Activated naive CD8-positive, alpha-beta T cell treated with anti-CD3 and anti-CD28 coated beads for 36 hours (primary cell): ENCODE measurements at regions not wholly inside any gene's neighbourhood (a gene's known extent, or its start where the extent isn't known, plus 50 kb on each side); places are given as distances from the start of the nearest gene placed in this dataset.

Source experiments
- DNase-seq: peaks from one replicate; pipeline ENCODE4 v3.0.0; 2021
- H3K27ac Mint-ChIP-seq: one replicate; pipeline ENCODE4 v1.8.0; 2022; ENCODE audit warnings: mild to moderate bottlenecking, moderate library complexity, mixed read lengths
- H3K27me3 Mint-ChIP-seq: one replicate; pipeline ENCODE4 v1.8.0; 2022; ENCODE audit warnings: mild to moderate bottlenecking, mixed read lengths
- H3K36me3 Mint-ChIP-seq: one replicate; pipeline ENCODE4 v1.8.0; 2021; ENCODE audit warnings: mild to moderate bottlenecking, mixed read lengths
- H3K4me1 Mint-ChIP-seq: one replicate; pipeline ENCODE4 v1.8.0; 2021; ENCODE audit warnings: mixed read lengths
- H3K4me3 Mint-ChIP-seq: one replicate; pipeline ENCODE4 v1.8.0; 2022; ENCODE audit warnings: mild to moderate bottlenecking, moderate library complexity, mixed read lengths
- H3K9me3 Mint-ChIP-seq: one replicate; pipeline ENCODE4 v1.8.0; 2022; ENCODE audit warnings: mixed read lengths

DNA sequence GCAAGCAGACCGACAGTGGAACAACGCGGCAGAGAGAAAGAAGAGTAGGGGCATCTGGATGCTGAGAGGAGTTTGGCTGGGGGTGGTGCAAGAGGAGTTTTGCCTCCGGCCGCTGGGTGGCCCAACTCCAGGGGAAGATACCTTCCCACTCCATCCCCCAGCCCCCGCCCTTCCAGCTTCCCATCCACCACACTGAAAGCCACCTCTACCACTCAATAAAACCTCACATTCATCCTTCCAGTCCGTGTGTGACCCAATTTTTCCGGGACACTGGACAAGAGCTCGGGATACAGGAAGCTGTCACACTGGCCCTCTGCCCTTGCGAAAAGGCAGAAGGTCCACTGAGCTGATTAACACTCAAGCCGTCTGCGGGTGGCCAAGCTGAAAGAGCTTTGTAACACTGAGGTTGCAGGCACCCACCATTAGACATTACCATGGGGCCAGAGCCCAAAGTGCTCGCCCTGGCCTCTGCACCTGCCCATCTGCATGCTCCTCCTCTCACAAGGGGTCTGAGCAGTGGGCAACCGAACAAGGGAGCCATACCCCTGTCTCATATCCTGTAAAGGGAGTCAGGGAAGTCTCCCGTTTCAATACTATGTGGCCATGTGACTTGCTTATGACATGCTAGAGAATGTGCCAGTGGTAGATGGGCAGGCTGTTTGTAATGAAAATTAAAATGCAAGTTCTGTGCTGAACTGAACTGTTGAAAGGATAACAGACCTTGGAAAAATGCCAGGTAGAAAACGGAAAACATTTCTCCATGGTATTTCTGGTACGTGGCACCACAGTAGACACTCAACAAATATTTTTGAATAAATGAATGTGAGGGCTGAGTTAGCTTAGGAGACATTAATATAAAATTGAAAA lies 205.1 kb upstream of the STARD13 start:
- H3K4me3 Mint-ChIP-seq: no peak overlapping the region
- no peak for DNase-seq
- no peaks in the 10 kb centered on the region for H3K9me3 Mint-ChIP-seq
- H3K27ac Mint-ChIP-seq: no peak overlapping the region
- H3K4me1 Mint-ChIP-seq: peaks cover 4% of the 10 kb centered on the region
- H3K27me3 Mint-ChIP-seq: peaks cover 30% of the 10 kb centered on the region
- no peaks in the 10 kb centered on the region for H3K36me3 Mint-ChIP-seq

- no peak overlapping the region for H3K4me3 Mint-ChIP-seq
- no peak for DNase-seq
- peaks cover 4% of the 10 kb centered on the region for H3K4me1 Mint-ChIP-seq
- no peaks in the 10 kb centered on the region for H3K36me3 Mint-ChIP-seq
- H3K27me3 Mint-ChIP-seq: peaks cover 25% of the 10 kb centered on the region
- no peaks in the 10 kb centered on the region for H3K9me3 Mint-ChIP-seq
- no peak overlapping the region for H3K27ac Mint-ChIP-seq
Observed at GRCh38 chr13:33493672-33494365, 208.3 kb upstream of the STARD13 start.

DNA sequence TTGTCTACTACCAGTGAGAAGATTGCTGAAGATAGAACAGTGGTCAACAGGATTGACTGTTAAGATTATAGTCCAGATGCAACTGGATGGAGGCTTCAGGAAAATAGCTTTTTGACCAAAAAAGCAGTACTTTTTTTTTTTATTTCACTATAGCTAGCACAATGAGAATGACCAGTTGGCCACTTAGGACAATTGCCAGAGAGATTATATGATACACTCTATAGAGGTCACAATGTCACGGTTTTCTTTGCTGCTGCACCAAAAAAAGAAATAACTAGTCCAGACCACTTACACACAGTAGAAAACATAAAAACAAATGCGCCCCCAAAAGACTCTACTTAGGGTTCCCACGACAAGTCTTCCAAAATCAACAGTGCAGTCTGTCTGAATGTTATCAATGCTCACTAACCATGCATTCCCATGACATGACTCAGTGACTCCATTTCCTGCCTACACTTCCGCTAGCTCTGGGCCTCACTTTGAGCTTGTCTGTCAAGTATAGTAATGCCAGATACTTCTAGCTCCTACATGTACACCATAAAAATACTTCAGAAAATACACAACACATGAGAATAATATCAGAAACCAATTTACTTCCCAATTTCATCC lies 209.1 kb upstream of the STARD13 start:
- peaks cover 4% of the 10 kb centered on the region for H3K4me1 Mint-ChIP-seq
- H3K9me3 Mint-ChIP-seq: no peaks in the 10 kb centered on the region
- peaks cover 28% of the 10 kb centered on the region for H3K27me3 Mint-ChIP-seq
- no peak overlapping the region for H3K4me3 Mint-ChIP-seq
- H3K36me3 Mint-ChIP-seq: no peaks in the 10 kb centered on the region
- no peak overlapping the region for H3K27ac Mint-ChIP-seq
- DNase-seq: no peak

DNA sequence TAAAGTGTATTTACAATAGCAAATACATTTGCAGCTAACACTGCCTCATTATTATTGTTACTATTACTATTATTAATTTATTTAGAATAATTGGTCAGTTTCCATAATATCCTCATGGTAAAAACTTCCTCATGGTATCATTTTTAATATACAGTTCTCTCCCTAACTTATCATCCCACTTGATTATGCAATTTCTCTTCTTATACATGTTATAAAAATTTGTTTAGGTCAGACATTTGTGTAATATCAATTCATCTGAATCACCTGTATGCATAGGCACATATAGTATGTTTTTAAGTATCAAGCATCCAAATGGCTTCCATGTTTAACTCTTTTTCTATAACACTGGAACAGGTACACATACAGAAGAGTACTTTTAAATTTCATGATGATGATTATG lies 210.8 kb upstream of the STARD13 start:
- peaks cover 4% of the 10 kb centered on the region for H3K4me1 Mint-ChIP-seq
- peaks cover 28% of the 10 kb centered on the region for H3K27me3 Mint-ChIP-seq
- H3K4me3 Mint-ChIP-seq: no peak overlapping the region
- no peaks in the 10 kb centered on the region for H3K36me3 Mint-ChIP-seq
- H3K9me3 Mint-ChIP-seq: no peaks in the 10 kb centered on the region
- no peak overlapping the region for H3K27ac Mint-ChIP-seq
- DNase-seq: no peak

GRCh38 chr13:33497146-33497845 lies 211.7 kb upstream of the STARD13 start:
- H3K36me3 Mint-ChIP-seq: peaks cover 2% of the 10 kb centered on the region
- no peak overlapping the region for H3K4me3 Mint-ChIP-seq
- no peak for DNase-seq
- peaks cover 7% of the 10 kb centered on the region for H3K9me3 Mint-ChIP-seq
- H3K27ac Mint-ChIP-seq: no peak overlapping the region
- peaks cover 4% of the 10 kb centered on the region for H3K4me1 Mint-ChIP-seq
- H3K27me3 Mint-ChIP-seq: peaks cover 33% of the 10 kb centered on the region

DNA sequence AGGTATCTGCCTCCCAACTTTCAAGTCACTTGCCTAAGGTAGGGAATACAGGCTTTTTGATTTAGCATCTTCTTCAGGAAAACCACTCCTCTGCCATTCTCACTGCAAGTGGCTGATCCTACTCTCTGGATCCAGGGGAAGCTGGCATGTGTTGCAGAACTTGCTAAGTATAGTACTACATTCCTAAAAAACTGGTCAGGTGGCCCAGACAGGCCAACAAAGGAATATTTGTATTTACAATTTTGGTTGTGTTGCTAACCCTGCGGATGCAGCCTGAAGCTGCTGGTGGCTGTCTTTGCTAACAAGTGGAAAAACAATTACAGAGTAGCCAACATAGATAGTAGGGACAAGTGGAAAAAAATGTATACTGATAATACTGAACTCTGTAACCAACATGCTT lies 222.5 kb upstream of the STARD13 start:
- Mint-ChIP-seq H3K4me3 (no peak overlapping the region), H3K4me1 (no peaks in the 10 kb centered on the region), H3K27ac (no peak overlapping the region), H3K27me3 (peaks cover 11% of the 10 kb centered on the region), H3K36me3 (peaks cover 1% of the 10 kb centered on the region), H3K9me3 (no peaks in the 10 kb centered on the region)
- no peak for DNase-seq

GRCh38 chr13:33509642-33510229 lies 224.2 kb upstream of the STARD13 start:
- H3K4me3 Mint-ChIP-seq: no peak overlapping the region
- no peak for DNase-seq
- no peak overlapping the region for H3K27ac Mint-ChIP-seq
- peaks cover 4% of the 10 kb centered on the region for H3K27me3 Mint-ChIP-seq
- H3K36me3 Mint-ChIP-seq: no peaks in the 10 kb centered on the region
- H3K9me3 Mint-ChIP-seq: no peaks in the 10 kb centered on the region
- H3K4me1 Mint-ChIP-seq: no peaks in the 10 kb centered on the region

DNA sequence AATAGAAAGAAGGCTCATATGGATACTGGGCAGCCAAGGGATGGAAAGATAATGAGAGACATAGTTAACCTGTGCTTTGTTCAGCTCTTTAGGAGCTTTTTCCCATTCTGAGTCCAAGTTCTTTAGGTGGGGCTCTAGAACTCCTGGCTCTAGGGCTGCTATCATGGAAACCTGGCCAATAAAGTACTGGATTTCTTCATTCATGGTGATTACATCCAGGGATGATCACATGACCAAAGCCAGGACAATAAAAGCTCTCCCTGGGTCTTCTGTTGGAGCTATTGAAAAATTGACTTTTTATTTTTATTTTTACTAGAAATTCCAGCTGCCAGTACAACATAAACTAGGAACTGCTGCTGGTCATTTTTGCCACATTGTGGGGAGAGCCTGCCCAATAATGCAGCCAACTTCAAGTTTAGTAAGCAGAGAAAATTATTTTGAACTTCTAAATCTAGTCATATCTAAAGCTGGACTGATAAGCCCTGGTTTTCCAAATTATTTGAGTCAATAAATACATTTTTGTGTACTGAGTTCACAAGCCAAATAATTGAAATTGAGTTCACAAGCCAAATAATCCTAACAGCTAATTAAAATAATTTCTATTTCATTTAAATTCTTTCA lies 224.9 kb upstream of the STARD13 start:
- no peaks in the 10 kb centered on the region for H3K4me1 Mint-ChIP-seq
- H3K9me3 Mint-ChIP-seq: no peaks in the 10 kb centered on the region
- H3K4me3 Mint-ChIP-seq: no peak overlapping the region

GRCh38 chr13:33512880-33513554 lies 227.5 kb upstream of the STARD13 start:
- no peaks in the 10 kb centered on the region for H3K36me3 Mint-ChIP-seq
- H3K9me3 Mint-ChIP-seq: no peaks in the 10 kb centered on the region
- H3K27ac Mint-ChIP-seq: no peak overlapping the region
- no peak for DNase-seq
- no peaks in the 10 kb centered on the region for H3K4me1 Mint-ChIP-seq
- H3K4me3 Mint-ChIP-seq: no peak overlapping the region
- H3K27me3 Mint-ChIP-seq: peaks cover 7% of the 10 kb centered on the region

More for the DNA sequence above, 224.9 kb upstream of the STARD13 start:
- H3K27ac Mint-ChIP-seq: no peak overlapping the region
- no peaks in the 10 kb centered on the region for H3K36me3 Mint-ChIP-seq
- no peak for DNase-seq
- peaks cover 7% of the 10 kb centered on the region for H3K27me3 Mint-ChIP-seq

GRCh38 chr13:33514362-33514761 lies 228.8 kb upstream of the STARD13 start:
- no peak for DNase-seq
- H3K27ac Mint-ChIP-seq: no peak overlapping the region
- no peak overlapping the region for H3K4me3 Mint-ChIP-seq
- H3K4me1 Mint-ChIP-seq: no peaks in the 10 kb centered on the region
- H3K27me3 Mint-ChIP-seq: peaks cover 4% of the 10 kb centered on the region
- no peaks in the 10 kb centered on the region for H3K9me3 Mint-ChIP-seq
- no peaks in the 10 kb centered on the region for H3K36me3 Mint-ChIP-seq

DNA sequence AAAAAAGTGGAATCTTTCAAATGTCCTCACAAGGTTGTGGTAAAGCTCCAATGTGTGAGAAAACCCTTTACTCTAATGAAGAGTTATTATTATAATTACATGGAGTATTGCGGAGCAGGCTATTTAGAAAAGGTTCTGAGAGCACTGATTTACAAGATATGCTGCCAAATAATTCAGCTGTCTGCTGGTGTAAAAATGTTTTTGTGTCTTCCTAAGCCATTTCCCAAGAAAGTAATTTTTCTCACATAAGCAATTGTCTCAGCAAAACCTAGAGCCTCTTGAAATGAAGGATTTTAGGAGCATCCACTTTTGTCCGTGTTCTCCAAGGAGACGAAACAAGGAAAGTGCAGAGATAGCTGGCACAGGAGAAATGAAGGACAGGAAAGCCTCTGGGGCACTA lies 229.6 kb upstream of the STARD13 start:
- no peak overlapping the region for H3K27ac Mint-ChIP-seq
- H3K27me3 Mint-ChIP-seq: peaks cover 3% of the 10 kb centered on the region
- H3K9me3 Mint-ChIP-seq: no peaks in the 10 kb centered on the region
- no peaks in the 10 kb centered on the region for H3K4me1 Mint-ChIP-seq
- no peaks in the 10 kb centered on the region for H3K36me3 Mint-ChIP-seq
- H3K4me3 Mint-ChIP-seq: no peak overlapping the region
- no peak for DNase-seq

GRCh38 chr13:33518452-33518851 lies 232.9 kb upstream of the STARD13 start:
- H3K4me3 Mint-ChIP-seq: no peak overlapping the region
- H3K27me3 Mint-ChIP-seq: peaks cover 3% of the 10 kb centered on the region
- H3K4me1 Mint-ChIP-seq: no peaks in the 10 kb centered on the region
- DNase-seq: no peak
- H3K27ac Mint-ChIP-seq: no peak overlapping the region
- H3K9me3 Mint-ChIP-seq: no peaks in the 10 kb centered on the region
- no peaks in the 10 kb centered on the region for H3K36me3 Mint-ChIP-seq

DNA sequence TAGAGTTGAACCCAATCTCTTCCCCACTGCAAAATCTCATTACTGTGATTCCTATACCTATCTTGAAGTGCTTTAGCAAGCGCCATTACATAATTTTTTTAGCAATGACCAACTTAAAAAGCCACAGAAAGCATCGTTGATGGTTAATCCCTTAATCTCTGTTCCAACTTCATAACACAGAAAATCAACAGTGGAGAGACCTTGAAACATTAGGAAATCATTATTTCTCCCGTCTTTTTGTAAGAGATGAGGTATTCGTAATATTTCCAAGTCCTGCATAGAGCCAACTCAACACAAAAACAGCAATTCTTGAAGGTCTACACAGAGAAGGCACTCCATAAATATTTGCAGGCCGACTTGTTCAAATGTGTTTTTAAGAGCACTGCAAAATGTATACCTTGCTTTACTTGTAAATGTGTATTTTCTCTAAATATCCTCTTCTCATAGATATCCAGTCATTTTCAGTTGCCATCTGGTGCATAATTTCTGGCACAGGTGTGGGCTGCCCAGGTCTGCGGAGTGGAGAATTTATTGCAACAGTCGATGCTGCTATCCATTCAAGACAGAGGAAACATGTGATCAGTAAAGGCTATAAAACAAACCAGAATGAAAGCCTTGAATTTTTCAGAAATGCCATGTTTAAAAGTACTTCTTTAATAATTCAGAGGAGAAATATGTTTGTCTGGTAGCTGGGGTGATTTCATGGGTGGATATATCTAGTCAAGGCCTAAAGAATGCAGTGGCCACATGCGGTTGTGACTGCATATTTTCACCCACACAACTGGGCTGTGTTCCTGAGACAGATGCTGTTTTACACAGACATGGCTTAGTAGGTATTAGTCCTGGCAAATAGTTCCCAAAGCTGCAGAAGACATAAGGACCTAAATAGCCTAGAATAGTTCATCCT lies 234.3 kb upstream of the STARD13 start:
- H3K9me3 Mint-ChIP-seq: no peaks in the 10 kb centered on the region
- no peaks in the 10 kb centered on the region for H3K36me3 Mint-ChIP-seq
- no peak overlapping the region for H3K4me3 Mint-ChIP-seq
- DNase-seq: no peak
- H3K27ac Mint-ChIP-seq: no peak overlapping the region
- H3K27me3 Mint-ChIP-seq: peaks cover 3% of the 10 kb centered on the region
- H3K4me1 Mint-ChIP-seq: no peaks in the 10 kb centered on the region
